Left hindlimb (tissue), 1 donor: ENCODE measurements at regions not wholly inside any gene's neighbourhood (a gene's known extent, or its start where the extent isn't known, plus 50 kb on each side); places are given as distances from the start of the nearest gene placed in this dataset.
"Not testable (repeated sequence)": the region's sequence is repeated elsewhere in the genome, so short reads cannot be mapped to it uniquely, and the experiment has no call there.

Experiments
- DNase-seq: peaks from one replicate; pipeline ENCODE4 v3.0.0-alpha.2; 2018

DNA sequence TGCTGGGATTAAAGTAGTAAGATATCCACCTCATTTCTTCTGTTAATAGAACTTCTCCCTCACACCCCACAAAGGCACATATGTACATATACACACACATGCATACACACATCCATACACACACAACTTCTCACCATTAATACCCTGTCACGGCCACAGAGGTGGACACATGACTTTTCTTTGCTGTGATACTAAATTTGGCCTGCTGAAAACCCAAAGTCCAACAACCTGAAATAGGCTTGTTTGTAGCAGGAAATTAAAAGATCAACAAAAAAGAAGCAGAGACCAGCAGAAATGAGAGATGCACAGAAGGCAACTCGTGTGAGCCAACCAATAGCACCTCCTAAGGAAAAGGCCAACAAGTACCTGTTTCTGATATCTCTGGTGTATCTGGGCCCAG lies 128.7 kb upstream of the PCGF5 start:
- DNase-seq: no peak

DNA sequence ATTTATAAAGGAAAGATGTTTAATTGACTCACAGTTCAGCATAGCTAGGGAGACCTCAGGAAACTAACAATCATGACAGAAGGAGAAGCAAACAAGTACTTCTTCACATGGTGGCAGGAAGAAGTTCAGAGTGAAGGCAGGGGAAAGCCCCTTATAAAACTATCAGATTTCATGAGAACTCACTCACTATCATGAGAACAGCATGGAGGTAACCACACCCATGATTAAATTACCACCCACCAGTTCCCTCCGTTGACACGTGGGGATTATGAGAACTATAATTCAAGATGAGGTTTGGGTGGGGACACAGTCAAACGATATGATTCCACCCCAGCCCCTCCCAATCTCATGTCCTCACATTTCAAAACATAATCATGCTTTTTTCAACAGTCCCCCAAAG lies 124.2 kb upstream of the PCGF5 start:
- no peak for DNase-seq

DNA sequence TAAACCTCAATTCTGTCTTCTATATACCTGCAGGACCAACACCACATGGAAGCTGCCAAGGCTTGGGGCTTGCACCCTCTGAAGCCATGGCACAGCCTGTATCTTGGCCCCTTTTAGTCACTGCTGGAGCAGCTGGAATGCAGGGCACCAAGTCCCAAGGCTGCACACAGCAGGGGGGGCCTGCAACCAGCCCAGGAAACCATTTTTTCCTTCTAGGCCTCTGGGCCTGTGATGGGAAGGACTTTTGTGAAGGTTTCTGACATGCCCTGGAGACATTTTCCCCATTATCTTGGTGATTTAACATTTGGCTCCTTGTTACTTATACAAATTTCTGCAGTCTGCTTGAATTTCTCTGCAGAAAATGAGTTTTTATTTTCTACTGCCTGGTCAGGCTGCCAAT lies 123.2 kb upstream of the PCGF5 start:
- DNase-seq: no peak

DNA sequence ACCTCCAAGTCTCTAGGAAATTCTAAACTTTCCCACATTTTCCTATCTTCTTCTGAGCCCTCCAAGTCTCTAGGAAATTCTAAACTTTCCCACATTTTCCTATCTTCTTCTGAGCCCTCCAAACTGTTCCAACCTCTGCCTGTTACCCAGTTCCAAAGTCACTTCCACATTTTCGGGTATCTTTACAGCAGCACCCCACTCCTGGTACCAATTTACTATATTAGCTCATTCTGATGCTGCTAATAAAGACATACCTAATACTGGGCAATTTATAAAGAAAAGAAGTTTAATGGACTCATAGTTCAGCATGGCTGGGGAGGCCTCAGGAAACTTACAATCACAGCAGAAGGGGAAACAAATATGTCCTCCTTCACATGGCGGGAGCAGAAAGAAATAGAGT lies 122.4 kb upstream of the PCGF5 start:
- not testable (repeated sequence) for DNase-seq

DNA sequence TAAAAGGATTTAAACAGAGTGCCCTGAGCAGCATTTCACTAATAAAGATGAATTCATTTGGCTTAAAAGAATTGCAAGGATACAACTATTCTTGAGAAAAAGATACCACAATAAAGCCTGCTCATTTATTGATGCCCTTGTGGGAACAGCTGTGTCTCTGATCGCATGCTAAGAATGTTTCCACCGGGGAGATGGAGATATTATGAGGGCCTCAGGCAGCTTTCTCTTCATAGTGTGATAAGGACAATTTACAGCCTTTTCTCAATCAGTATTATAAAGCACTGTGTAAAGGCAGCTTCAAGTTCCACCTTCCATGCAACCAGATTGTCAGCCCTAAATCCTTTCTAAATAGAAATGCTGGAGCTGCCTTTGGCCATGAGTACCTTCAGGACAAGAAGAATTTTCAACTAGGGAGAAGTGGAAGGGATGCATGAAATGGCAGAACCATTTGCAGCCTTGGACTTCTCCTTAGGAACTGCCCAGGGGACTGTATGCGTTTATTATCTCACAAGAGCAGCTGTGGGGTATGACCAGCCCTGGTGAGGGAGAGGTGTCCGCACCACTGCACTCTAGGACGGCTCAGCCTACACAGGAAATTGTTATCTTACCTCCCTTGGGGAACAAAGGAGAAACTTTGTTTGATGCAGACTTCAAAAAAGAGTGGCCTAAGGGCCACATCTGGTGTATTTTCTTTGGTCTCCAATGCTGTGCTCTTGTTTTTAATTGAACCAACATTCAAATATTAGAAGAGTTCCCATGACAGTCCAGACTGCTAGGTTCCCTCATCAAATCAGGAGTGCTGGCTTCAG lies 116.9 kb upstream of the PCGF5 start:
- no peak for DNase-seq

DNA sequence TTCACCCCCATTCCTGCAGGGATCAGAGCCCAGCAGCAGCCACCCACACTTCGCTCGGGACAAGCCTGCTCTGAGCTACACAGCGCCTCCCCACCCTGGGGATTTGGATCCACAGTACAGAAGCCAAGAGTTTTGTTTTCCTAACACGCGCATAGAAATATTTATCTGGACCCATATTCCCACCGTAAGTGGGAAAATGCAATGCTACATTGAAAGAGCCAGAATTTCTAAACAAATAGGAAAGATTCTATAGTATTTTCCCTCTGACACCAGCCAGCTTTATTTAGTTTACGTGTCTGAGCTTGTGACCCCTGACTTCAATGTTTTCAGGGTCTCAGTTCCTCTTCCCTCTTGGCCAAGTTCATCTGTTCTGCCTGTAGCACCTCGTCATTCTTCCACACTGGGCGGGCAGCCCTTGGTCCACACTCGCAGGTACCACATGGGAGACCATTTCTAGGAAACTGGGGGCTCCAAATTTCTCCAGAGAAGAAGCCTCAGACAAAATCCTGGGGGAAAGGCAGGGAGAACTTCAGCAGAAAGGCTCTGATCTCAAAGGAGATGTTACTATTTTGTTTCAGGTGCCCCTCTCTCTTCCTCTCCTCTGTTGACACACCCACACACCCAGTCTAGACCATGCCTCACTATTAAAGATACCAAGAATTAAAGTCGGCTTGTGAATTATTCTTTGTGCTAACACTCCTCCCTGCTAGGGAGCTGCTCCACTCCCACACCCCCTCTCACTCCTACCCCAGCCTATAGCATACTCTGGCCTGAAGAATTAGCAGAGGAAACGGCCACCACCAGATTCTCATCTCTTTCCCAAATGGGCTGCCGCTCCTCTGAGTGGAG lies 116.0 kb upstream of the PCGF5 start:
- DNase-seq: no peak

DNA sequence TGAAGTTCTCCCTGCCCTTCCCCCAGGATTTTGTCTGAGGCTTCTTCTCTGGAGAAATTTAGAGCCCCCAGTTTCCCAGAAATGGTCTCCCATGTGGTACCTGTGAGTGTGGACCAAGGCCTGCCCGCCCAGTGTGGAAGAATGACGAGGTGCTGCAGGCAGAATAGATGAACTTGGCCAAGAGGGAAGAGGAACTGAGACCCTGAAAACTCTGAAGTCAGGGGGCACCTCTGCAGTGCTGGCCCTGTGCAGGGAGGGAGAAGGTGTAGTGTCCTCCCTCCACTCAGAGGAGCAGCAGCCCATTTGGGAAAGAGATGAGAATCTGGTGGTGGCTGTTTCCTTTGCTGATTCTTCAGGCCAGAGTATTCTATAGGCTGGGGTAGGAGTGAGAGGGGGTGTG lies 115.2 kb upstream of the PCGF5 start:
- no peak for DNase-seq

DNA sequence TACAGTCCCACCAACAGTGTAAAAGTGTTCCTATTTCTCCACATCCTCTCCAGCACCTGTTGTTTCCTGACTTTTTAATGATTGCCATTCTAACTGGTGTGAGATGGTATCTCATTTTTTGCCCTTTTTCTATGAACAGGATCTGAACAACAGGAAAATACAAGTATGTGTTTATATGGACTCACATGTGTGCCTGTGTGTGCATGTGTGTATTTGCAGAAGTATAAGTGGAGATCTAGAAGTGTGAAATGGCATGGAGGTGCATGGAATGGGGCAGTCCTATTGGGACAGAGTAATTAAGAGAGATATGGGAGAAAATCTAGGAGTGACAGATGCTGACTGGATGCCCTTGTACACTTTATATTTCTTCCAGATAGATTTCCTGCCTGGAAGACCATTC lies 111.6 kb upstream of the PCGF5 start:
- DNase-seq: no peak

DNA sequence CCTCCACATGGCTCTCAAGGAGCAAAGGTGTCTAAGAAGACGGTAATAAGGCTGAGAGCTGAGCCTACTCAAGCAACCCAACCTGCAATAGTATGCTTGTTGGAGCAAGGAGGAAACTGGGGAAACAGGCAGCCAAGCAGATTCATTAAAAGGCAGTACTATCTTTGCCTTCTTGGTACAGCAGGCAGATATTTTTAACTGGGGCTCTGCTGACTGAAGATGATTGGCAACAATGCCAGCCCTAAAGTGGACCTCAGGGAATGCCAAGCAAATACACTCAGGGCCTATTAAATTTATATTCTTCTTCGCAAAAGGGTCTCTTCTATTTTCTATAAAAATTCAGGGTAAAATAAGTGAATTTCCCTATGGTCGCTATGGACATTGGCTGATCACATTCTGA lies 109.4 kb upstream of the PCGF5 start:
- no peak for DNase-seq

DNA sequence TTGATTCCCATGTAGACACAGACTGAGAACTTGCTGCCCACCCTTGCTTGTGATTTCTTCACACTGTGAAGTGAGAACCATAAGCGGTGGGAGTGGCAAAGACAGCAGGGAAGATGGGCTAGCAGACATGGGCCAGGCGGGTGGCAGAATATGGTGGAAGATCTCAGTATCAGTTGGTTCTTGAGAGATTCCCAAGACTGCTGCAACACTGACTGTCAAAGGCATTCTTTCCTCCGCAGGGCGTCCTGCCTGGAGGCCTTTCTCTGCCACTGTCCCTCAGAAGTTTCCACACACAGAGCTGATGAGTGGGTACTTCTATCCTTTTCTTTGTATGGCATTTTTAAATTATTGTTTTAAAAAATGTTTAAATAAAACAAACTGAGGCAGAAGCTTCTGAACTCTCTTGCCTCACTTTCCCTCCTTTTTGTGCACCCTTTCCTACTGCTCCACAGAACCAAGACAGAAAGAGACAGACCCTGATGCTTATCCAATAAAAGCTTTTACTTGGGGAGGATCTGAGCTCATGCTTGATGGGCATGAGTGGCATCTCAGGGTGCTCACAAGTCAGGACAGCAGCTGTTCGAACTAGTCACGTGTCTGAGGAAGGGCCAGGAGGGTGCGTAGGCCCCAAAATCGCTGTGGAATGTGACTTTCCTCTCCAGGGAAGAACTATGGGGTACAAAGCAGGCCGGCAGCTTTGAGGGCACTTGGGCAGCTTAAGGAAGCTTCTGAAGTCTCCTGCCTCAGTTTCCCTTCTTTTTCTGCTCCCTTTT lies 104.7 kb upstream of the PCGF5 start:
- DNase-seq: no peak

DNA sequence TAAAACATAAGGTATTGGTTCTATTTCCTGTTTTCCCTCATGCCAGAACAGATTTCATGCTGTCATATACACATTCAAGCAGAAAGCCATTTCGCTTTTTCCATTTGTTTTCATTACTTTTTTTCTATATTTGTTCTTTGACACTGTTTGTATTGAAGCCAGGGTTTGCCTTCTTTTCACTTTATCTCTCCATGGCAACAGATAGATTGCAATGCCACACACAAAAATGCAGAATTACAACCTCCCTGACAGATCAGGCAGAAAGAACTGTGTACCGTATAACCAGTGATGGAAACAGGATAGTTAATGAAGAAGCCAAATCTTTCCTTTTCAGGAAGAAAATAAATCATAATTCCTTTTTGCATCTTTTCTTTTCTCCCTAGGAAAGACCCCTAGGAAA lies 103.0 kb upstream of the PCGF5 start:
- DNase-seq: no peak

DNA sequence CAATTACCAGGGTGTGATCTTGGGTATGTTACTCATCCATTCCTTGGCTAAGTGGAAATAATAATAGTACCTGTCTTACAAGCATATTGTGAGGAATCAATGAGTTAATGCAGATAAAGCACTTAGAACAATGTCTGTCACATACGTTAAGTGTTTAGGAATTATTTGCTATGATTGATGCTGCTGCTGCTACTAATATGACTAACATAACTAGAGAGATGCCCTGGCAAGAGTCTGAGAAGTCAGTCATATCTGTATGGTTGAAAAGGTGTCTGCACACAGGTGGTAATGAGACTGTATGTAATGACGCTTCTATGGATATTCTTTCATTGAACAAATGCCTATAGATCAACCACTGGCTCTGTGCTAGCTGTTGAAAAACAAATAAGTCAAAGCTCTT lies 100.1 kb upstream of the PCGF5 start:
- no peak for DNase-seq

DNA sequence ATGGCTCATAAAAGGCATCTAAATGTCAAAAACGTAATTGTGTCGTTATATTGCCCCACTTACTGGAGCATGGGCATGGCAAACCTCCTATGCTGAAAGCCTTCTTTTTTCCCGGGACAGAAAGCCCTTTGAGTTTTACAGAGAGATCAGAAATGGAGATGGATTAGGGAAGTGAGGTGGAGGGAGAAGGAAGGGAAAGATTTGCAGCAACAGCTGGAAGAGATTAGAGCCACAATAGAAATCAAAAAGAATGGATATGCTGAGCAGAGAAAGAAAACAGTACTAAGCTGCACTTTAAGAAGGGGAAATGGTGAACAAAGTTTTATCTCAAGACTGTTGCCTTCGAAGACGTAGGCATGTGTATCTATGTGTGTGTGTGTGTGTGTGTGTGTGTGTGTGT lies 97.2 kb upstream of the PCGF5 start:
- DNase-seq: no peak

DNA sequence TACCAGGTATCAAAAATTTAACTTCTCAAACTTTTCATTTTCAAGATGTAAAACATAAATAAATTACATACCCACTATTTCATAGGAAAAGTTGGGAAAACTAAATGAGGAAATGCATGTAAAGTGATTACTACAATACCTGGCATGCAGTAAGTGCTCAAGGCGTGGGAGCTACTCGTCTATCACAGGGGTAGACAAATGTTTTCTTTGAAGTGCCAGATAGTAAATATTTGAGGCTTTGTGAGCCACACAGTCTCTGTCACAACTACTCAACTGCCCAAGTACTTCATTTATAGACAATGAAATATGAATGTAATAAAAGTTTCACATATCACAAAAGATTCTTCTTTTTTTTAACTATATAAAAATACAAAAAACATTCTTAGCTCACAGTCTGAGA lies 96.4 kb upstream of the PCGF5 start:
- DNase-seq: no peak

DNA sequence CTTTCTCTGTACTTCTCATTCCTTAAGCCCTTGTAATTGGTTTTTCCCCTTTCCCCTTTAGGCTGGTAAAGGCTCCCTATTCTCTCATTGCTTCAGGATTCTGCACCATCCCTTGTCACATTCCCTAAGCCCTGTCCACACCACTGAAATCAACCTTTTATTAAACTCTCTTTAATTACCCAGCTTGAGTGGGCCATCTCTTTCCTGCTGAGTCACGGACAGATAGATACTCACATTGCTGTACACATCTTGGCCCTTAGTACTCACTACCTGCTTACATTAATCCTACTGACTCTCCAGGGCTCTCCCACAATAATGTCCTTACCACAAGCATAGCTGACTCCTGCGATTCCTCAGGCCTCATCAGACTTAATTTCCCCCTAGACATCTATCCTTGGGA lies 94.0 kb upstream of the PCGF5 start:
- no peak for DNase-seq

DNA sequence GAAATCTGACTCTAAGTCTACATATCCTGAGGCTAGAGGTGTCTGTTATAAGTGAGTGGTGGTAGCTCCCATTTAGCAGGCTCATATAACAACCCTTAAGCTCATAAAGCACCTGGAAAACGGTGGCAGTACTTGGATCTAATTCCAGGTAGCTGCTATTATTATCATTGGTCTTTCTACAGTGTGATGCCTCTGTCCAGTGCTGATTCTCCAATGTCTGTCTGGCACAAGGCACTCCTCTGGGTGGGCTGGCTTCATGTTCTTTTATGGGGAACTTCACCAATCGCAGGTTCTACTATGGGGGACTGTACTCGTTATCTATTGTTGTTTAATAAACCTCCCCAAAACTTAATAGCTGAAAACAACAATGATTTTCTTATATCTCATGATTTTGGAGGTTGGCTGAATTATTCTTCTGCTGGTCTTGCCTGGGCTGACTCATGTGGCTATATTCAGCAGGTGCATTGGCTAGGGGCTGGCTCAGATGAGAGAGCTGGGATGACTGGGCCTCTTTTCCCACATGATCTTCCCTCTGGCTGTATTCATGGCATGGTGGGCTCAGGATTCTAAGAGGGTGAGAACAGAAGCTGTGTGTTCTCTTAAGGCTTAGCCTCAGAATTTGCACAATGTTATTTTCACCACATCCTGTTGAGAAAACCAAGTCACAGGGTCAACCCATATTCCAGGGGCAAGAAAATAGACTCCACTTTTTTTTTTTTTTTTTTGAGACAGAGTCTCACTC lies 93.0 kb upstream of the PCGF5 start:
- DNase-seq: no peak

DNA sequence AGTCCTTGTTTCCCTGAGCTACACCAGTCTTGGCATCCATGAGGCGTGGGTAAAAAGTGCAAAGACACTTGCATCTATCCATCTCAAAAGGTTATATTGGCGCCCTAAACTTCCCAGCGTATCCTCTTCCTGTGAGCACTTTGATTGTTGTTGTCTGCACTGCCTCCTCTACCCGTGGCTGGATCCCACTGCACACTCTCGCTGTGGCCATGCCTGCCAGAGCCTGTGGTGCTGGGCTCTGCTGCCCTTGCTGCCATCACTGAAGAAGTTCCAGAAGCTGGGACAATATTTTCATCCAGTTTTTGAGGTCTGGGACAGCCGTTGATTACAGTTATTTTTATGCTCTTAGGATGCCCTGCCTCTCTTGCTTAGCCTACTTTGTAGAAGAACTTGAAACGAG lies 85.3 kb upstream of the PCGF5 start:
- DNase-seq: no peak

DNA sequence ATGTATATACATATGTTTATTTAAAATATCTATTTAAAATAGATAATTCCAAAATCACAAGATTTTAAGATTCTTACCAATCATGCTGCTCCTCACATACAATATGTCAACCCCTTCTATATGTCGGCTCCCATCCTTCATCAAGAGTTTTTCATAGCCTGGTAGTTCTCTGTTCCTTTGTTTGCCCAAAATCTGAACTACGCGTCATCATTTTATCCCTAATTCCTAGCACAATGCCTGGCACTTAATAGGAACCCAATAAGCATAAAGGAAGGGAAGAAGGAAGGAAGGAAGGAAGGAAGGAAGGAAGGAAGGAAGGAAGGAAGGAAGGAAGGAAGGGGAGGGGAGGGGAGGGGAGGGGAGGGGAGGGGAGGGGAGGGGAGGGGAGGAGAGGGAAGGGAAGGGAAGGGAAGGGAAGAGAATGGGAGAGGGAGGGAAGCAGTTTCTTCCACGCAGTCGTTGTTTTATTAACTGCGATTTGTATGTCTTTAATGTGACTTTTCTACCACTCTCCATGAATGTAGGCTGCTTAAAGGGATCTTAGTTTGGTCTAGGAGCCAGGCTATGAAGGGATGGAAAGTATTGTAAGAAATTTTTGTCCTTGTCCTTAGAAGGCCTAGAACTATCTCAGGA lies 83.3 kb upstream of the PCGF5 start:
- DNase-seq: no peak

DNA sequence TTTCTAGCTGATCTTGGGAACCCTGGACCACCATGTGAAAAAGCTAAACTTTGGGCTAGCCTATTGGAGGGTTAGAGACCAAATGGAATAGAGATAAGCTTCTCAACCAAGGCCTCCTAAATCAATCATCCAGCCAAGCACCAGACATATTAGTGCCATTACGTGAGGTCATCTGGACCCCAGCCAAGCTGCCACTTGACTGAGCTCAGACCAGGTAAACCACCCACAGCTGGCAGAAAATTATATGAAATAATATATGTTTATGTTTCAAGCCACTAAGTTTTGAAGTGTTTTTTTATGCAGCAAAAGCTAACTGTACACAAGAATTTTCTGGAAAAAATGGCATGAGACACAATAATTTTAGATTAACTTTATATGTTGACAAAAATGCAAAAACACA lies 82.6 kb upstream of the PCGF5 start:
- no peak for DNase-seq

DNA sequence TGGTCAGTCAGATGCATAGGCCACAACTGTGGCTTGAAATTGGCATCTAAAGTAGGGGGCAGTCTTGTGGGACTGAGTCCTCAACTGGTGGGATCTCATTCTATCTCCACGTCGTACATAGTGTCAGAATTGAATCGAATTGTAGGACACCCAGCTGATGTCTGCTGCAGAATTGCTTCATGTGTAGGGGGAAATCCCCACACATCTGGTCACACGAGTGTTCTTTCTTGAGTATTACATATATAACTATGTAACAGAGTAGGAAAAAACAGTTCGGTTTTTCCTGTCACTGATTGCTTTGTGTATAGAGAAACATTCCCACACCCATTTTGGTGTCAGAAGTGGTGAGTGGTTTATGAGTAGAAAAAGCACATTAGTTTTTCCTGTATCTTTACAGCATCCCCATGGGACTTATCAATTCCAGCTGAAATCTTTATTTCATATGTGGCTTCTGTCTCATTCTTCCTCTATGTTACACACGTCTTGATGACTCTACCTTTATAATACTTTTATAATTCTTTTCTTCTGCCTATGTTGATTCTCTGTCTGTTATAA lies 79.4 kb upstream of the PCGF5 start:
- DNase-seq: no peak

DNA sequence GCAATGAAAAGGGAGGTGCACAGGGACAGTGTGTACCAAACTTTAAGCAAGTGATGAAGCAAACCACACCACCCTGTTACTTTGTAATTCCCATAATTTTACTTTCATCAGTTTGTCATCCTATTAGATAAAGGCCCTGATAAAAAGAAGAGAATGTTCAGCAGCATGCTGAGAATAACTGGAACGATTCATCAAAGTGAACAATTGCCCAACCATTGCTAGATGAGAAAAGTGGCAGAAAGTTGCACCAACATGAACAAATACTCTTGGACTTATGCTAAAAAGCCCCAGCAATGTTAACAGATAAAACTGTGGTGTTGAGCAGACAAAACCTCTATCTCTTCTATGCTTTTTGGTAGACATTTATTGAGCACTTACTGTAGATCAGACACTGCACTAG lies 75.5 kb upstream of the PCGF5 start:
- DNase-seq: no peak

DNA sequence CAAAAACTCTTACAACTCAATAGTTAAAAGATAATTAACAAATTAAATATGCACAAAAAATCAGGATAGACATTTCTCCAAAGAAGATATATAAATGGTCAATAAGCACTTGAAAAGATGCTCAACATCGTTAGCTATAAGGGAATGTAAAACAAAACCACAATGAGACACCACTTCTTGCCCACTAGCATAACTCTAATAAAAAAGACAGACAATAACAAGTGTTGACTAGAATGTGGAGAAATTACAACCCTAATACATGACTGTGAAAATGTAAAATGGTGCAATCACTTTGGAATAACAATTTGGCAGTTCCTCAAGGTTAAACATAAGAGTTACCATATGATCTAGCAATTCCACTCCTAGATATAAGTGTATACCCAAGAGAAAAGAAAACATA lies 74.3 kb upstream of the PCGF5 start:
- DNase-seq: no peak
